CD4-positive, alpha-beta T cell (primary cell): ENCODE measurements at regions not wholly inside any gene's neighbourhood (a gene's known extent, or its start where the extent isn't known, plus 50 kb on each side); places are given as distances from the start of the nearest gene placed in this dataset.

ENCODE experiments used
- ATAC-seq: fragments of 200-7000 bp; cut with Tn5 transposase; one replicate; pipeline ENCODE4 v1.10.0; 2022; ENCODE audit warnings: mild to moderate bottlenecking; ENCODE audit not compliant: poor library complexity
- CTCF ChIA-PET: fragments of 350-600 bp; sonication (Branson Sonifier 250); formaldehyde crosslinking; loops from one replicate; lab custom pipeline; 2021; ENCODE audit warnings: antibody characterized with exemption, inconsistent platforms; lab: Charles Lee
- POLR2A ChIA-PET: fragments of 350-600 bp; sonication (Branson Sonifier 250); formaldehyde crosslinking; loops from one replicate; lab custom pipeline; 2021; ENCODE audit warnings: antibody characterized with exemption, inconsistent platforms; lab: Charles Lee
- DNase-seq, 14 experiments: peaks; one replicate each; pipeline ENCODE4 v3.0.0-alpha.2; 2013 to 2020; ENCODE audit warnings: mixed read lengths in 2 of 14
- H3K27ac ChIP-seq, 2 donors: one replicate each; pipeline versions ENCODE4 v1.5.1 to v1.7.0; 2013; ENCODE audit warnings: low read length in 2 of 2, low read depth in 1 of 2, mild to moderate bottlenecking in 1 of 2
- H3K27me3 ChIP-seq, 2 experiments: 1 replicate in 1 of 2; 2 replicates in 1 of 2; pipeline versions ENCODE4 v1.6.1 to v1.7.0; 2013; ENCODE audit warnings: low read length in 2 of 2, control low read depth in 1 of 2, mild to moderate bottlenecking in 1 of 2, moderate library complexity in 1 of 2; ENCODE audit not compliant: insufficient read depth in 2 of 2, control insufficient read depth in 1 of 2
- H3K36me3 ChIP-seq: one replicate; pipeline ENCODE4 v1.6.1; 2013; ENCODE audit warnings: low read length, control low read depth; ENCODE audit not compliant: insufficient read depth
- H3K4me1 ChIP-seq: one replicate; pipeline ENCODE4 v1.6.1; 2013; ENCODE audit warnings: low read length, control low read depth; ENCODE audit not compliant: insufficient read depth
- H3K4me3 ChIP-seq: one replicate; pipeline ENCODE4 v1.5.1; 2013; ENCODE audit warnings: mild to moderate bottlenecking, low read length, moderate library complexity
- H3K9me3 ChIP-seq, 2 experiments: 1 replicate in 1 of 2; 2 replicates in 1 of 2; pipeline versions ENCODE4 v1.6.1 to v1.7.0; 2013; ENCODE audit warnings: low read length in 2 of 2, mild to moderate bottlenecking in 2 of 2, control low read depth in 1 of 2, moderate library complexity in 1 of 2; ENCODE audit not compliant: control insufficient read depth in 1 of 2, insufficient read depth in 1 of 2
- H3K27ac Mint-ChIP-seq: one replicate; pipeline ENCODE4 v1.8.0; 2020; ENCODE audit warnings: mixed read lengths
- H3K27me3 Mint-ChIP-seq: one replicate; pipeline ENCODE4 v1.8.0; 2021; ENCODE audit warnings: mixed read lengths
- H3K36me3 Mint-ChIP-seq: one replicate; pipeline ENCODE4 v1.8.0; 2021; ENCODE audit warnings: low read depth, mixed read lengths
- H3K4me1 Mint-ChIP-seq: one replicate; pipeline ENCODE4 v1.8.0; 2021; ENCODE audit warnings: low read depth, mixed read lengths
- H3K4me3 Mint-ChIP-seq: one replicate; pipeline ENCODE4 v1.8.0; 2020; ENCODE audit warnings: mild to moderate bottlenecking, mixed read lengths
- H3K9me3 Mint-ChIP-seq: one replicate; pipeline ENCODE4 v1.8.0; 2020; ENCODE audit warnings: mixed read lengths
- intact Hi-C, 2 experiments: fragments of 100-400 bp; cut with DNase I in 1 of 2; cut with micrococcal nuclease in 1 of 2; formaldehyde crosslinking; loops; one replicate each; pipeline versions ENCODE4 v1.15.1 to v1.9.0; 2023 to 2025; cut with DNase I, micrococcal nuclease
- TF ChIP-seq, protein P1 (sequence below): fragments of 200-600 bp; IDR thresholded peaks from one replicate; pipeline ENCODE4 v1.8.0; 2022; ENCODE audit warnings: antibody characterized with exemption, mild to moderate bottlenecking

DNA sequence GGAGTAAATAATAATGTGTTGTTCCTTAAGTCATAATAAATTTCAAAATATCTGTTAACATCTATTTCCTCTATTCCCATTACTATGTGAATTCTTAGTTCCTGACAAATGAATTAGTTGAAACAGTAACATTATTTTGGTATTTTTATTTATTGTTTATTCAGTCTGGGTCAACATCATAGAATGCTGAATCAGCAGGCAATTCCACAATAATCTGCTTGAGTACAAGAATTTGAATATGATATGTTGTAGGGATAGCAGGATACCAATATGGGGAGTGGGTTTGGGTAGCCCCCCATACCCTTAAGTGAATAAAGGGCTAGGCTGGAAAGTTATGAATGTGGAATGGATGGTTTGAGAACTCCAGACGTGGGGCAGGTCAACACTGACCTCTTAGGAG is 373.2 kb upstream of the CHD6 start:
- Mint-ChIP-seq H3K27me3 (peaks cover 5% of the 10 kb centered on the region), H3K27ac (no peak overlapping the region), H3K9me3 (no peaks in the 10 kb centered on the region), H3K36me3 (no peaks in the 10 kb centered on the region), H3K4me3 (no peak overlapping the region), H3K4me1 (no peaks in the 10 kb centered on the region)
- Histone ChIP-seq H3K9me3 (no peaks in the 10 kb centered on the region), H3K4me1 (no peaks in the 10 kb centered on the region), H3K27me3 (no peaks in the 10 kb centered on the region), H3K36me3 (no peaks in the 10 kb centered on the region), H3K27ac (no peak overlapping the region), H3K4me3 (no peak overlapping the region)
- DNase-seq (no peak), ATAC-seq (no peak)
- ChIA-PET POLR2A (no interaction called here), CTCF (no interaction called here)
- intact Hi-C loops = no loop called here
- TF ChIP-seq, protein P1, sequence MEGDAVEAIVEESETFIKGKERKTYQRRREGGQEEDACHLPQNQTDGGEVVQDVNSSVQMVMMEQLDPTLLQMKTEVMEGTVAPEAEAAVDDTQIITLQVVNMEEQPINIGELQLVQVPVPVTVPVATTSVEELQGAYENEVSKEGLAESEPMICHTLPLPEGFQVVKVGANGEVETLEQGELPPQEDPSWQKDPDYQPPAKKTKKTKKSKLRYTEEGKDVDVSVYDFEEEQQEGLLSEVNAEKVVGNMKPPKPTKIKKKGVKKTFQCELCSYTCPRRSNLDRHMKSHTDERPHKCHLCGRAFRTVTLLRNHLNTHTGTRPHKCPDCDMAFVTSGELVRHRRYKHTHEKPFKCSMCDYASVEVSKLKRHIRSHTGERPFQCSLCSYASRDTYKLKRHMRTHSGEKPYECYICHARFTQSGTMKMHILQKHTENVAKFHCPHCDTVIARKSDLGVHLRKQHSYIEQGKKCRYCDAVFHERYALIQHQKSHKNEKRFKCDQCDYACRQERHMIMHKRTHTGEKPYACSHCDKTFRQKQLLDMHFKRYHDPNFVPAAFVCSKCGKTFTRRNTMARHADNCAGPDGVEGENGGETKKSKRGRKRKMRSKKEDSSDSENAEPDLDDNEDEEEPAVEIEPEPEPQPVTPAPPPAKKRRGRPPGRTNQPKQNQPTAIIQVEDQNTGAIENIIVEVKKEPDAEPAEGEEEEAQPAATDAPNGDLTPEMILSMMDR = no peak

DNA sequence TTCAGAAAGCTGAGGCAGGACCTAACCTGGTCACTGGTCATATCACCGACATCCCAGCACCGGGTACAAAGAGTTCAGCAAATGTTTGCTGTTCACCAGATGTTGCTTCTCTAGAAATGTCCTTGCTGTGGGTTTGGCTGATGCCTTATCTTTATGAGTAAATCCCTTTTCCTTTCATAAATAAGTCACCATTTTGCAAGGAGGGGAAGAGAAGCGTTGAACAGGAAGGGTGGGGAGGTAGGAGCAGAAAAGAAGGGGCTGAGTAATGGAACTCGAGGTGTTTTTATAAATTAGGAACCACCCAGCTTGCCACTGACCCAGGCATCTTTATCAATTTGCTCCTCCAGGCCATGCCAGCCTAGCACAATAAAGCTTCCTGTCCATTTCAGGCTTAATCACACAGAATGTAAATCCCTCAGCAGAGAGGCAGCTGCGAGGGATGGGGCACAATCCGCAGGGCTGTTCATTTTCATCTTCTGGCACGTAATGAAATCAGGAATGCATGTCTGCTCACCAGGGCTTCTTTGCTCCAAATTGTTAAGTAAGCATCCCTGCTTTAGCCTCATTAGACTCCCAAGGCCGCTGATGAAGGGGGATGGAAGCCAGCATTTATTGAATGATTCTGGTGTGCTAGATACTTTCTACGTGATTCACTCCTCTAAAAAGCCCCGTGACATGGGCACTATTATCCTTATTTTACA is 371.9 kb upstream of the CHD6 start:
- no peaks in the 10 kb centered on the region for H3K9me3 ChIP-seq
- Mint-ChIP-seq H3K4me3 (no peak overlapping the region), H3K9me3 (no peaks in the 10 kb centered on the region), H3K27ac (no peak overlapping the region), H3K27me3 (peaks cover 5% of the 10 kb centered on the region), H3K36me3 (no peaks in the 10 kb centered on the region), H3K4me1 (no peaks in the 10 kb centered on the region)
- ATAC-seq (no peak), DNase-seq (no peak)
- H3K27me3 ChIP-seq = no peaks in the 10 kb centered on the region
- no peak overlapping the region for H3K27ac ChIP-seq
- CTCF ChIA-PET = no interaction called here
- no peaks in the 10 kb centered on the region for H3K36me3 ChIP-seq
- H3K4me1 ChIP-seq = no peaks in the 10 kb centered on the region
- TF ChIP-seq, protein P1 = no peak
- POLR2A ChIA-PET = no interaction called here
- intact Hi-C loops = no loop called here
- no peak overlapping the region for H3K4me3 ChIP-seq

DNA sequence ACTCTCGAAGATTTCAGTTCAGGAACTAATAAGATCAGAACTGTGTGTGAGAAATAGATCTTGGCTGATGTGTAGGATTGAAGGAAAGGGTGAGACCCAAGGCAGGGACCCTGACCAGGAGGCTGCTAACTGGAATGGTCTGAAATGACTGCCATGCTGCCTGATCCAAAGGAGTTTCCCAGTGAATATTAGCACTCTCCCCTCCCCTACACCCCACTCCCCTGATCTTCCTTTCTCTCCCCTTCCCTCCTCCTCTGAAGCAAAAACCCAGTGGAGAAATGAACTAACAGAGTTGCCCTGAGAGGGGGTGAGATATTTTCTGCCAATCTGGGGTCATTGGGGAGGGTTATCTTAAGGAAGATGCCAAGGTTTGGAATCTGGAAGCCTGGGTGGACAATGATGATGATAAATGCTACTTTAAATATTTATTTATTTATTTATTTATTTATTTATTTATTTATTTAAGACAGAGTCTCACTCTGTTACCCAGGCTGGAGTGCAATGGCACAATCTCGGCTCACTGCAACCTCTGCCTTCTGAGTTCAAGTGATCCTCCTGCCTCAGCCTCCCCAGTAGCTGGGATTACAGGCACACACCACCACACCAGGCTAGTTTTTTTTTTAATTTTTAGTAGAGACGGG is 371.0 kb upstream of the CHD6 start:
- Histone ChIP-seq H3K4me1 (no peaks in the 10 kb centered on the region), H3K27me3 (no peaks in the 10 kb centered on the region), H3K4me3 (no peak overlapping the region), H3K36me3 (no peaks in the 10 kb centered on the region), H3K9me3 (no peaks in the 10 kb centered on the region), H3K27ac (no peak overlapping the region)
- ATAC-seq (no peak), DNase-seq (no peak)
- no peak overlapping the region for H3K4me3 Mint-ChIP-seq
- no peaks in the 10 kb centered on the region for H3K36me3 Mint-ChIP-seq
- H3K9me3 Mint-ChIP-seq = no peaks in the 10 kb centered on the region
- CTCF ChIA-PET = no interaction called here
- intact Hi-C loops = no loop called here
- TF ChIP-seq, protein P1 = no peak
- H3K4me1 Mint-ChIP-seq = no peaks in the 10 kb centered on the region
- POLR2A ChIA-PET = no interaction called here
- H3K27ac Mint-ChIP-seq = no peak overlapping the region
- H3K27me3 Mint-ChIP-seq = peaks cover 5% of the 10 kb centered on the region
